ENCODE measurements at regions not wholly inside any gene's neighbourhood (a gene's known extent, or its start where the extent isn't known, plus 50 kb on each side); places are given as distances from the start of the nearest gene placed in this dataset.
A peak's percentile ranks its signal among the peaks of the same experiment; 100 is the strongest.

DNA sequence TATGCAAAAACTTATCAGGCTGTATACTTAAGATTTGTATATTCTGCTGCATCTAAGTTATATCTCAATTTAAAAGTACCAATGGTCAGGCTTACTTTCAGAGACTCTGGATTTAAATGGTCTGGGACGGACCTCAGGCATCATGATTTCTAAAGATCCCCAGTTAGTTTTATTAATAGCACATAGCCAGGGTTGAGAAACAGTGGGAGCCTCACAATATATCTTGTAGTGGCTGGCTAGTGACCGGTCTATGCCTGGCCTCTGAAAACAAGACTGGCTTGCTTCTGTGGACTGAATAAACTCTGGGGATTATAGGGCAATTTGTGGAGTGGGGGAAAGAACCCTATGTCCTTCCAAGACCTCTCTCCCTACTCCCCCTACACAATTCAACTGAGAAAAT lies 162.5 kb upstream of the SLC1A4 start:
- DNase-seq (ENCODE audit: low read depth in 2 of 2), result no peak

DNA sequence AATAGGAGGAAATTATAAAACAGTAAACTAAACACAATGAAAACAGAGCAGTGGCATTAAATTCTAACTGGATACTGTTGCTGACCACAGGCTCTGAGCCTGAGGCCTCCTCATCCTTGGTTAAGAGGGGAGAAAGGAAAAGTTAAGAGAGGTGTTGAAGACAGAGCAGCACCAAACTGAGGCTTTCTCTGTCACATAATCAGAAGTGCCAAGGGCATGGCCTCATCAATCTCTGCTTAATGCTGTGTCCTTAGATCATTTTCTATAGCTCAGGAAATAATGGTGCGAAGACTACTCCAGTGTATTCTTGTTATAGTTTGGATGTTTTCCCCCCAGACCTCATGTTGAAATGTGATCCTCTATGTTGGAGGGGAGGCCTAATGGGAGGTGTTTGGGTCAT lies 160.9 kb upstream of the SLC1A4 start:
- DNase-seq (ENCODE audit: low read depth in 2 of 2), result no peak

DNA sequence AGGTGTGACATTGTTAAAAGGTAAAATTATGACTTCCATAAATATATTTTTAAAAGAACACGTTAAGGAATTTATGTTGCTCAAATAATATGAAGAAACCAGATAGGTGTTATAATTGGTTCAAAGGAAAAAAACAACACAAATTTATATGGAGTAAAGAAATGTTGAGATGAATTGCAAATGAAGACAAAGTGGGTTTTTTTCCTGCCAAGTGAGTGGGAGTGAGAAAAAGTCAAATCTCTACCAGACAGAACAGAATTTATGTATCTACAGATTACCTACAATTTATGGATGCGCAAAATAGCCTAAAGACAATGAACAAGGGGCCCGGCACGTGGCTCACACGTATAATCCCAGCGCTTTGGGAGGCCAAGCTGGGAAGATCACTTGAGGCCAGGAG lies 159.7 kb upstream of the SLC1A4 start:
- no peak for DNase-seq (ENCODE audit: low read depth in 2 of 2)

DNA sequence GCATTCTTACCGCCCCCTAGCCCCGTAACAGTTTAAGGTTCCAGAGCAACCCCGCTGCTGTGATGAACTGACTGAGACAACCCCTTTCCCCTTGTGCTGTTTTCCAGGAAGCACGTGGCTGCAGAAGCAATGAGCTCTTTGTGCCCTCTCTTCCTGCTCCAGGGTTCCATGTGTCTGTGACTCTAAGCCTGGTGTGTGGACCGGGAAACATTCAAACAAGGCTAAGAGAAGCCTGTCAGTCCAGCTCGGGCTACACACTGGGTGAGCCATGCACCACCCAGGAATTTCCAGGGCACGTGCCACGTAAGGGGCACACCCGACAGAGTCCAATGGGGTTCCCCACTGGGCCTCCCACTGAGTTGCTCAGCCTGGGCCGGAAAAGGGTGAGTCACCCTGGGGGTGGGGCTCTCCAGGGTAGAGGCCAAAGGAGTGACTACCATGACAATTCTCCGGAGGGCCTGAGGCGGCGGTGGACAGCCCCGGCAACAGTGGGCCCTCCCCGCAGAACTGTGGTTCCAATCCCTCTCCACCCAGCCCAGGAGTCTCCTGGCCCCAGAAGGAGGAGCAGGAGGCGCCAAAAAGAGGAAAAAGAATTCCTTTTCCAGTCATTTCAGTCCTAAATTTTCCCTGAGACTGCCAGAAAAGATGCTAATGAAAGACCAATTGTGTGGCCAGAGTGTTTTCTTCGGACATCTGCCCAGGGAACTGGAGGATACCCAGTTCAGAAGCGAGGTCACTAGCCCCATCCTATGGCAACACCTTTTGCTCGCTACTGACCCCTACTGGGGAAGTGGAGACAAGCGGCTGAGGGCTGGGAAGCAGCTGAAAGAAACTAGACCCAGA lies 157.8 kb upstream of the SLC1A4 start:
- peak; percentile 96 to 97 for DNase-seq (ENCODE audit: low read depth in 2 of 2)

DNA sequence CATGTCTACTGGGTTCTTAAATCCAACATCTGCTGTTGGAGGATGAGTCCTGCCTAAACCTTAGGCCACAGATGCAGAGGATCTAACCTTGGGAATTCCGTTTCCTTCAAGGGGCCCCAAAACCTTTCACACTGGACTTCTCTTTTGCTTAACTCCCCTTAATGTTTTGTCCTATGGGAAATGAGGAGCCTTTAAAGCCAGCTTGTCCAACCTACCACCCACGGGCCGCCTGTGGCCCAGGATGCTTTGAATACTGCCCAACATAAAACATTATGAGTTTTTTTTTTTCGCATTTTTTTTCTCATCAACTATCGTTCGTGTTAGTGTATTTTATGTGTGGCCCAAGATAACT lies 157.2 kb upstream of the SLC1A4 start:
- DNase-seq (ENCODE audit: low read depth in 2 of 2), result no peak

DNA sequence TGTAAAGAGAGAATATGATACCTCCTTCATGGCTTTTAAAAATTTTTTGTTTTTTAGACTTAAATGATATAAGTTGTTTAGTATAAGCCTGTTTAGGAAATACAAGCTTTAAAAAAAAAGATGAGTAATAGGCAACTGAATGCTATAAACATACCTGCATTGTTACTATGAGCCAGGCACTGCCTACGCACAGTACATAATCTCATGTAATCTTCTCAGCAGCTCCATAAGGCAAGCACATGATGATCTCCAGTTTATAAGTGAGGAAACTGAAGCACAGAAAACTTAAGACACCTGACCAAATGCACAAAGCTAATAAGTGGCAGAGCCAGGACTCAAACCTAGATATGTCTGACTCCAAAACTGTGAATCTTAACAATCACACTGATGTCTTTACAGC lies 156.3 kb upstream of the SLC1A4 start:
- no peak for DNase-seq (ENCODE audit: low read depth in 2 of 2)

DNA sequence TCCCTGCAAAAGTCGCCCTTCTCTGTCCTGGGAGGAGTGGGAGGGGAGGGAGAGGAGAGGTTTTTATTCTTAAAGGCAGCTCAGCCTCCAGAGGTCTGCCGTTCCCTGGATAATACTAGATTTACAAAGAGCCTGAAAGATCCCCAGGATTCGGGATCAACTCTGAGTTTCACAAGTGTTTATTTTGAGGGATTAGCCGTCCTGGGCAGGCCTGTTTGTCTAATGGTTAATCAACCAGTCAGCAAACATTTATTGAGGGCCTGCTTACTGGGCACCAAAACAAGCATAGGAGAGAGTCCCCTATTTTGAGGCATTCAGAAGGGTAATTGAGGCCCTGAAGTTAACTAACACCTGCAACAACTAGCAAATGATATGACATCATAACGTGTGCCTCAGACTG lies 152.6 kb upstream of the SLC1A4 start:
- no peak for DNase-seq (ENCODE audit: low read depth in 2 of 2)

DNA sequence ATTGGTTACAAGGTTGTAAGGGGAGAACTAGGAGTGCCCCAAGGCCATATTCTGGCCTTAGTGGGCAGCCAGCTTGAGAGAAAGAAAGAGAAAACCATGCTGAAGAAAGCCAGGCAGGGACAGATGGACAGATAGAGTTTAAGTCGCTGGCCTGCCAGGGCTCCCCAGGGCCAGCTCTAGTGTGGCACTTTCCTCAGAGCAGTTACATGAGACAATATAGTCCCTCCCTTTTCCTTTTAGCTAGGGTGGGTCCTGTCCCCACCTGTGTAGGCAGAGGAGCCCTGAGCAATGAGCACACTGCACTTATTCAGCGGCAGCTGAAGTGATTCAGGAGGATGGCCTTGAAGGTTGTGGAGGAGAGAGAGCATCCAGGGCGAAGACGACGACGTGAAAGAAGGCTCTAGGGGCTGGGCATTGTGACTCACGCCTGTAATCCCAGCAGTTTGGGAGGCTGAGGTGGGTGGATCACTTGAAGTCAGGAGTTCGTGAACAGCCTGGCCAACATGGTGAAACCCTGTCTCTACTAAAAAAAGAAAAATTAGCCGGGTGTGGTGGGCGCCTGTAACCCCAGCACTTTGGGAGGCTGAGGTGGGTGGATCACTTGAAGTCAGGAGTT lies 152.0 kb upstream of the SLC1A4 start:
- no peak for DNase-seq (ENCODE audit: low read depth in 2 of 2)

DNA sequence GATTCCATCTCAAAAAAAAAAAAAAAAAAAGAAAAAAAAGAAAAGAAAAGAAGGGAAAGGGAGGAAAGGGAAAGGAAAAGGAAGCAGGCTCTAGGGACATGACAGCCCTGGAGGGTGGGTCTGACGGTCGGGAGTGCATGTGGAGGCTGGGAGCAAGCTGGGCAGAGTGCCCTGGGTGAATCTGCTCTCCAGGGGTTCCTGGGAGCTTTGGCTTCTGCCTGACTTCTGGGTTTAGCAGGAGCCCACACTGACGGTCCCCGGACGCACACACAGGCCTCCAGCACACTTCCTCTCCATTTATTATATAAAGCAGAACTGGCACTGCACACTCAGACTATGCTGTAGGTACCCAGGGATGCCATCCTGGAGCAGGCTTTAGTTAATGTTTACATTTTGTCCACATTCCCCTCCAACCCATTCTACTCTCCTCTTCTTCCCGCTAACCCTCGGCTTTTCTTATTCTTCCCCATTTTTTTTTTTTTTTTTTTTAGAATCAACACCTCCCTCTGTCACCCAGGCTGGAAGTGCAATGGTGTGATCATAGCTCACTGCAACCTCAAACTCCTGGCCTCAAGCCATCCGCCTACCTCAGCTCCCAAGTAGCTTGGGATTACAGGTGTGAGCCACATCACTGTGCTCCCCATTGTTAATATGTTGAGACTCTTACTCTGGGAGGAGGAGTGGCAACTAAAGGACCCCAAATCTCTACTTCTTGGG lies 151.1 kb upstream of the SLC1A4 start:
- no peak for DNase-seq (ENCODE audit: low read depth in 2 of 2)

DNA sequence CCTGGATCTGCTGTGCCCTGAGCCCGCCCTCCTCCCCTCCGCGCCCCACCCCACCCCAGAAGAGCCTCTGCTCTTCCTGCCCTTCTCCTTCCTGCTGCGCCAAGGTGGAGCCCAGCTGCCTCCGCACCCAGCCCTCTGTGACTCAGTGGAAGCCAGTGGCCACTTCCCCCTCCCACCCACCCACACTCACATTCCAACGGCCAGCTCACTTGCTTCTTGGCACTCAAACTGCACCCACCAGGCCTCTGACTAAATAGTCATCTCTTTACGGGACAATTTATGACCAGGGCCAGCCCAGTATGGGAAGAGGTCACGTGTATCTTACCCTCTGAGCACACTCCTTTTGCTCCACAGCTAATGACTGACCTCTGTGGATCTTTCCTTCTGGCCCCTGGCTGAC lies 150.4 kb upstream of the SLC1A4 start:
- peak in 1 of 2 donors; percentile 52 for DNase-seq (ENCODE audit: low read depth in 2 of 2)

DNA sequence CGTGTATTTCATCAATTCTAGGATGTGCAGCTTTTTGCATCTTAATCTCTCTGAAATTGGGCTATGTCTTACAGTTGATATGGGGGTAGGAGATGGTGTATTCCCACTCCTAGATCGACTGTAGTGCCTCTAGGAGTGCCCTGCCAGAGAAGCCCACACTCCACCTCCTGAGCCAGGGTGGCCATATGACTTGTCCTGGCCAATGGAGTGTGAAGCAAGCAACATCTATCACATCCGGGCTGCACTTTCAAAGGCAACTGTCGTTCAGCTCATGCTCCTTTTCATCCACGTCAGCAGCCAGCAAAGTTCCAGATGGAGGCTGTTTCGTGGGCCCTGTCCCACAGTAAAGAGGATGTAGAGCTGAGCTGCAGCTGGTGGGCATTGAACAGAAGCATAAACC lies 149.4 kb upstream of the SLC1A4 start:
- no peak for DNase-seq (ENCODE audit: low read depth in 2 of 2)

DNA sequence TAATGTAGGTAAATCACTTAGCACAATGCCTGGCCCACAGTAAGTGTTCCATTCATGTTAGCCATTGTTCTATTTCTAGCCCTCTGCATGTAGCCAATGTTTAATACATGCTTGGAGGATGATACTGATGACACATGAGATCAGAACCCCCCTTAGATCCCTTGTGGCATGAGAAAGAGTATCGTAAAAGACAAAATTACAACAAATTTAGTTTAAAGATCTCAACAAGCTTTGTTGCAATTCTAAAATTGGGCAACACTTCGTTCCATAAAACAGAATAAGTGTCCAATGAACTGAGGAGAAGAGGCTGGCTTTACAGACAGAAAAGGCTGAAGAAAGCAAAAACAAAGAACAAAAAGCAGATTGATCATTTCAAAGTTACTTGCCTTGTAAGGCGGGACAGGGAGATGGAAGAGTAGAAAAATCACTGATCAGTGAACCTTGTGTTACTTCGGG lies 148.7 kb upstream of the SLC1A4 start:
- DNase-seq (ENCODE audit: low read depth in 2 of 2), result no peak

DNA sequence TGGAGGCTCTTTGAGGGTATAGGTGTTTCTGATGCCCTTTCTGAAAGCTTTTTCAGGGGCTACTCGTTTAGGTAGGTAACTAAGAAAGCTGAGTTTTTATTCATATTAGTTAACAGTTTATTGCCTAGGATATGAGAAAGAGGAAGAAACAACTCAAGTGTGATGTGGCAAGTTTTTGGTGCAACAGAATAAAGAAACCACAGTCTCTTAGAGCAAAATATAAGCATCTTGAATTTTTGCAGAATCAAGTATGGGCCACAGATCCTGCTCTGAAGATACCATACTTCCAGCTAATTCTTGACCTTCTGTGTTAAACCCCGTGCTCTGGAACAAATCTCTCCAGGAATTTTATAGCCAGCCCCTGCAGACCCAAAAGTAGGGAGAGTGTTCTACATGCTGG lies 147.7 kb upstream of the SLC1A4 start:
- no peak for DNase-seq (ENCODE audit: low read depth in 2 of 2)

DNA sequence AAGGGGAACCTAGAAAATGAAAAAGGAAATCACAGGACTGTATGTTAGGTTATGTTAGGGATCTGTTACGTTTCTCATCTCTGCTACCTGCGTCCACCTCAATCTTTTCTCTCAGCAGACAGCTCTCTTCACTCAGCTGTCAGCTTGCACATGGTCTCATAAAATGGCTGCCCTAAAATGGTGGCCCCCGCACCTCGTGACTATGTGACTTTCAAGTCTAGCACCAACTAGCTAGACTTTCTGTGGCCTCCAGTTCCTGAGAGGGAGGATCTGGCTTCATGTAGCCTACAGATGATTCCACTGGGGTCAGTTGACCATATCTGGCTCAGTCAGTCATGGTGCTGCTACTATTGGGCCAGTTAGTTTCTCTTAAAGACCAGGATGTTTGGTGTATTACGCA lies 147.2 kb upstream of the SLC1A4 start:
- no peak for DNase-seq (ENCODE audit: low read depth in 2 of 2)

DNA sequence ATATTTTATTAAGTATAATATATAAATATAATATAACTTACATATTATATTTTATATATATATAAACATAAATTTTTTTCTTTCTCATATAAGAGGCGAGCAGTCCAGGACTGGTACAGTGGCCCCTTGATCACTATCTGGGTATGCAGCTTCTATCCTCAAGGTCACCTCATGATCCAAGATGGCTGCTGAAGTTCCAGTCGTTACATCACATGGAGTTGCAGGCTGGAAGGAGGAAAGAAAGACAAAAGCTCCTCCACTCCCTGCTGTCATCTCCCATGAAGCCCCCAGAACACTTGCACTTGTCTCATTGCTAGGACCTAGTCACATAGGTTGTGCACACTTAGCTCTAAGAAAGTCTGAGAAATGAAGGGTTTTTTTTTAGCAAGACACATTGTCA lies 145.1 kb upstream of the SLC1A4 start:
- no peak for DNase-seq (ENCODE audit: low read depth in 2 of 2)

DNA sequence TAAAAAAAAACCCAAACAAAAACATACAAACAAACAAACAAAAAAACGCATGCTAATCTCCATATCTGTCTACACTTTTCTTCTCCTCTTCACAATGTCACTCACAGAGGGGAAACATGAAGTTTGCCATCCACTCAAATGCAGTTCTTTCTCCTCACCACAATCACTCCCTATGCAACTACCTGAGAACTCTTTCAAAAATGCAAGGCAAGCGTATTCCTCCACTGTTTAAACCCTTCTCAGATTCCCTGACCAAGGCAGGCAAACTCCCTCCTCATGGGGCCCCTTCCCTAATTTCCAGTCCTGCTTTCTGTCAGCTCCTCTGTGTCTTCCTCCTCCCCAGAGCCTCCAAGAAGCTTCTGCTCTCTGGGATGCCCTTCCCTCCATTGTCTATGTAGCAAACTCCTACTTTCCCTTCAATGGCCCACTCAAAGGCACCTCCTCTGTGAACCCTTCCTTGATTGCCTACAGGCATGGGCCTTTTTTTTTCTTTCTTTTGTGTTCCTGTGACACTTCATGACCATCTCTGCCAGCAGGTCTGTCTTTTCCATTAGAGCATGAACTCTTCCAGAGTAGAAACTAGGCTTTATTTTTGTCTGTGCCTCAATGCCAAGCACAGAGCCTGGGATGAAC lies 143.8 kb upstream of the SLC1A4 start:
- DNase-seq (ENCODE audit: low read depth in 2 of 2), result no peak

DNA sequence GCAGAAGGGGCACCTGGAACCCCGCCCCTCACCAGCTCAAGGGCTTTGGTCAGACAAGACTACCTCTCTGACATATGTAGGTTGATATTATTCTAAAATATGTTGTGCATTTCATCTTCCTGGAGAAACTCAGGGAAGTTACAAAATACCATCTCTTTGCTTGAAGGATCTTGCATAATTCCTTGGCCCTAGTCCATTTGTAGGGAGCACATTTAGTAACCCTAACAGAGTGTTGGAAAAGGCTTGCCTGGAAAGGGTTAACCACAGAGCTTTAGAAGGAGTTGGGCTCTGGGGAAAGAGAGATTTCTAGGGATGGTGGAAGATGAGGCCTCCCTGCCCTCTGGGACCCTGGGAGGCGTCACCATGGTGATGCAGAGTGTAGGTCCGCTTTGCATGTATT lies 143.0 kb upstream of the SLC1A4 start:
- no peak for DNase-seq (ENCODE audit: low read depth in 2 of 2)

DNA sequence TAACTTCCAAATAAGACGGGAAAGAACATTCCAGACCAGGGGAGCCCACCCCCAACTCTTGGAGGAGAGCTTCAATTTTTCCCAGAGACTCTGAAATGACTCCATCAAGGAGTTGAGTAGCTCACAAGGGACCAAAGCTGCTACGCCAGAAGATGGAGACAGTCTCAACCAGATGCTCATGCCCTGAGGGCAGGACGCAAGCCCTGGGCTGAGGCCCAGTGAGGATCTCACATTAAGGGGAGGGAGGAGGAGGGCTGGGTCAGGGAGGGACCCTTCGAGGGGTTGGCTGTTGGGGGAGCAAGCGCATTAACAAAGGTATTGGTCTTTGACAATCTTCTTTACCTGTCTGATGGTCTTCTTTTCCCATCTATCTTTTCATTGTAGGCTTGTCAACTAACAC lies 141.3 kb upstream of the SLC1A4 start:
- DNase-seq (ENCODE audit: low read depth in 2 of 2), result no peak

DNA sequence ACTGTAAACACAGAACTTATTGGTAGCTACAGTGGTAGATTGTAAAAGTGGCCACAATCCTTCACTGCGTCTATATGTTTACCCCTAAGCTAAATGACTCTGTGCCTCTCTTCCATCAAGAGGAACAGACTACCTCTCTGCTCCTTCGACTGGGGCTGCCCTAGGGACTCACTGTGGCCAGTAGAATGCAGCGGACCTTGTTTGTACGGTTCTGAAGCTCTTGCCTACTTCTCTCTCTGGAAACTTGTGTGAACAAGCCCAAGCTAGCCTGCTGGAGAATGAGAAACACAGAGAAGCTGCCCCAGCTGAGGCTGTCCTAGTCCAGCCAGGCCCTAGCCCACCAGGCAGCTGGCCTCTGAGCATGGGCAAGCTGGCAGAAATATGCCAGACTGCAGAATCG lies 140.8 kb upstream of the SLC1A4 start:
- no peak for DNase-seq (ENCODE audit: low read depth in 2 of 2)

DNA sequence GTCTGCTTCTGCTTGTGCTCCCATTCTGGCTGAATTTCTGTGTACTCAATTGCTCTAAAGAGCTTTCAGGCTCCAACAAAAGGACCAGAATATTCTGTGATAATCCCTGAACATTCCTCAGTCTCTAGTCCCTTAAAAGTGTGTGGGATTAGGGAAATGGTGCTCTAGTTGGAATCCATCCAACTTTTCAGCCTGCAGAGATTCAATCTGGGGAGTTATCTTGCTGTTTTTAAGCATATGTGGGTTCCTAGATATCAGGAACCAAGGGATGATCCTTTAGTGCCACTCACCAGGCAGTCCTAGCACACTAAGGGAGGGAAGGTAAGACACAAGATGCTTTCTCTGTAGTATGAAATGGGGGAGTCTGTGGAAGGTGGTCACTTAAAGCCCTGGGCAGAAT lies 140.3 kb upstream of the SLC1A4 start:
- DNase-seq (ENCODE audit: low read depth in 2 of 2), result no peak

DNA sequence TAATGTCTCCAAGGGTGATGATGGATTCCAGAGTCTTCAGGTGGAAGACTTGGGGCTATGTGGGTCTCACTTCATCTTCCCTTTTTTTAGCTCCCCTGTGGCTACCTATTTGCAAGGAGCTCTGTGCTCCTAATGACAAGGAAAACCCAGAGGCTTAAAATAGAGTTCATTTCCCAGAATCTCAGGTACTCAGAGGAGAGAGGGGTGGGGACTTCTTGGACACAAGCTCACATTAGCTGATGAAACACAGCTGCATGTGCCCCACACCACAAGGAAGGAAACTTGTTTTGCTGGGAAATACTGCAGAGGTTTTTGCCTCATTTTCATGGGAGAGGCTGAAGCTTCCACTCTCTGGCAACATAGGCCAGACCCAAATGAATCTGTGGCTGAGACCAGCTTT lies 138.6 kb upstream of the SLC1A4 start:
- no peak for DNase-seq (ENCODE audit: low read depth in 2 of 2)

DNA sequence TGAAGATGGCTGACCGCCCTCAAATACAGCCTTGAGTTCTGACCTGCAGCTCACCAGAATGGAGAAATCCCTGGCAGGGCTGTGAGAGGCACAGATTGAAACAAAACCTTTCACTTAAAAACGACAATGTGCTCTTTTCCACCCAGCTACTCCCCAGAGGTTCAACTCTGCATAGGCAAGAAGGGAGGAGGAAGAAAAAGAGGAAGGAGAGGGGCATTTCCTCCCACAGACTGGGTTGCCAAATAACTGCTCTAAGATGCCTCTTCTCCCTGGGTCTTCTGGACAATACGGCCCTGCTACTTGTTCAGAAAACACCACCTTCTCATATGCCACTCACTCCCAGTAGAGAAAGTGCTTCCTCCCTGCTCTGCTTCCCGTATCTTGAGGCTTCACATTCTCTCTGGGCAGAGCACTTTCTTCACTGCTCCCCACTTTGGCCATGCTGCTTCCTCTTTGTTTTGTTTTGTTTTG lies 136.4 kb upstream of the SLC1A4 start:
- DNase-seq (ENCODE audit: low read depth in 2 of 2), result no peak
